Keratinocyte (primary cell): ENCODE measurements at regions not wholly inside any gene's neighbourhood (a gene's known extent, or its start where the extent isn't known, plus 50 kb on each side); places are given as distances from the start of the nearest gene placed in this dataset.

ENCODE experiments used
- EZH2 ChIP-seq: IDR thresholded peaks from one replicate; pipeline ENCODE4 v1.6.1; 2012; ENCODE audit warnings: inconsistent platforms, mild to moderate bottlenecking, low read length, moderate library complexity
- TF ChIP-seq, protein P1 (sequence below), 3 experiments: IDR thresholded peaks in 1 of 3; conservative IDR thresholded peaks in 1 of 3; optimal IDR thresholded peaks in 1 of 3; 2 replicates in 2 of 3; 3 replicates in 1 of 3; pipeline versions ENCODE3 to v1.5.1; 2011; ENCODE audit warnings: low read length in 3 of 3, mild to moderate bottlenecking in 3 of 3, moderate library complexity in 2 of 3, control low read depth in 1 of 3, inconsistent platforms in 1 of 3; ENCODE audit not compliant: insufficient read depth in 2 of 3; ENCODE audit errors: extremely low read depth in 1 of 3

DNA sequence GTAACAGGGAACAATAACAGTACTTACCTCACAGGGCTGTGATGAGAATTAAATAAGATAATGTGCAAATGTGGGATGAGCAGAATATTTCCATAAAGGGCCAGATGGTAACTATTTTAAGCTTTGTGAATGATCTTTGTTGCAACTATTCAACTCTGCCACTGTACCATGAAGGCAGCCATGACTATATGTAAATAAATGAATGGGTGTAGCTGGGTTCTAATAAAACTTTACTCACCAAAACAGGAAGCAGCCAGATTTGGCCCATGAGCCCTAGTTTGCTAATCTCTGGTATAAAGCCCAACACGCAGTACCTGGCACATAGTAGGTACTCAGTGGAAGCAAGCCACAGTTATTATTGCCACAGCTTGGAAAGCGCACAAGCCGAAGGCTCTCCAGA, 362.7 kb upstream of the PROK2 start:
- no peak for TF ChIP-seq EZH2
- TF ChIP-seq, protein P1, sequence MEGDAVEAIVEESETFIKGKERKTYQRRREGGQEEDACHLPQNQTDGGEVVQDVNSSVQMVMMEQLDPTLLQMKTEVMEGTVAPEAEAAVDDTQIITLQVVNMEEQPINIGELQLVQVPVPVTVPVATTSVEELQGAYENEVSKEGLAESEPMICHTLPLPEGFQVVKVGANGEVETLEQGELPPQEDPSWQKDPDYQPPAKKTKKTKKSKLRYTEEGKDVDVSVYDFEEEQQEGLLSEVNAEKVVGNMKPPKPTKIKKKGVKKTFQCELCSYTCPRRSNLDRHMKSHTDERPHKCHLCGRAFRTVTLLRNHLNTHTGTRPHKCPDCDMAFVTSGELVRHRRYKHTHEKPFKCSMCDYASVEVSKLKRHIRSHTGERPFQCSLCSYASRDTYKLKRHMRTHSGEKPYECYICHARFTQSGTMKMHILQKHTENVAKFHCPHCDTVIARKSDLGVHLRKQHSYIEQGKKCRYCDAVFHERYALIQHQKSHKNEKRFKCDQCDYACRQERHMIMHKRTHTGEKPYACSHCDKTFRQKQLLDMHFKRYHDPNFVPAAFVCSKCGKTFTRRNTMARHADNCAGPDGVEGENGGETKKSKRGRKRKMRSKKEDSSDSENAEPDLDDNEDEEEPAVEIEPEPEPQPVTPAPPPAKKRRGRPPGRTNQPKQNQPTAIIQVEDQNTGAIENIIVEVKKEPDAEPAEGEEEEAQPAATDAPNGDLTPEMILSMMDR (optimal IDR thresholded peaks at IDR 0.05 in 1 of 3, IDR thresholded peaks at IDR 0.05 in 1 of 3, conservative IDR thresholded peaks at IDR 0.05 in 1 of 3; ENCODE audit: extremely low read depth in 1 of 3, insufficient read depth in 2 of 3, low read length in 3 of 3), result no peak
